H9 (cell line): ENCODE measurements at regions not wholly inside any gene's neighbourhood (a gene's known extent, or its start where the extent isn't known, plus 50 kb on each side); places are given as distances from the start of the nearest gene placed in this dataset.

Experiments
- DNase-seq: peaks from one replicate; pipeline ENCODE4 v3.0.0-alpha.2; 2017
- H2AFZ ChIP-seq: one replicate; pipeline ENCODE4 v1.6.1; 2013; ENCODE audit warnings: mild to moderate bottlenecking, low read length, control low read depth, moderate library complexity
- H2AK5ac ChIP-seq: 2 replicates; pipeline ENCODE4 v1.6.1; 2013; ENCODE audit warnings: low read length, control low read depth, mixed read lengths; ENCODE audit not compliant: insufficient read length
- H2BK120ac ChIP-seq: one replicate; pipeline ENCODE4 v1.6.1; 2013; ENCODE audit warnings: low read depth, mild to moderate bottlenecking, low read length, control low read depth, inconsistent platforms; ENCODE audit not compliant: poor library complexity, severe bottlenecking
- H2BK12ac ChIP-seq: 2 replicates; pipeline ENCODE4 v1.6.1; 2013; ENCODE audit warnings: low read length, control low read depth, mixed read lengths, low read depth; ENCODE audit not compliant: insufficient read length
- H2BK15ac ChIP-seq: 2 replicates; pipeline ENCODE4 v1.6.1; 2013; ENCODE audit warnings: low read depth, low read length, control low read depth
- H2BK20ac ChIP-seq: one replicate; pipeline ENCODE4 v1.6.1; 2013; ENCODE audit warnings: low read depth, mild to moderate bottlenecking, low read length, control low read depth, inconsistent platforms; ENCODE audit not compliant: poor library complexity, severe bottlenecking
- H2BK5ac ChIP-seq: 2 replicates; pipeline ENCODE4 v1.6.1; 2013; ENCODE audit warnings: low read length, control low read depth, mixed read lengths; ENCODE audit not compliant: insufficient read length
- H3K14ac ChIP-seq: 2 replicates; pipeline ENCODE4 v1.6.1; 2013; ENCODE audit warnings: low read length, control low read depth; ENCODE audit not compliant: insufficient read depth
- H3K18ac ChIP-seq: 2 replicates; pipeline ENCODE4 v1.6.1; 2013; ENCODE audit warnings: low read depth, mild to moderate bottlenecking, mixed read lengths, low read length, control low read depth; ENCODE audit not compliant: insufficient read length
- H3K23ac ChIP-seq: 2 replicates; pipeline ENCODE4 v1.6.1; 2013; ENCODE audit warnings: low read length, control low read depth, mixed read lengths, low read depth; ENCODE audit not compliant: insufficient read length
- H3K23me2 ChIP-seq: 2 replicates; pipeline ENCODE4 v1.6.1; 2013; ENCODE audit warnings: low read depth, mild to moderate bottlenecking, mixed read lengths, low read length, control low read depth; ENCODE audit not compliant: insufficient read length, poor library complexity, severe bottlenecking
- H3K27ac ChIP-seq: 2 replicates; pipeline ENCODE4 v1.5.1; 2013; ENCODE audit warnings: low read length, control low read depth, mixed read lengths, low read depth; ENCODE audit not compliant: insufficient read length
- H3K27me3 ChIP-seq: 2 replicates; pipeline ENCODE4 v1.6.1; 2013; ENCODE audit warnings: low read length, control low read depth, inconsistent platforms; ENCODE audit not compliant: insufficient read depth
- H3K4ac ChIP-seq: 2 replicates; pipeline ENCODE4 v1.6.1; 2013; ENCODE audit warnings: low read depth, mild to moderate bottlenecking, control low read depth, inconsistent platforms, low read length, moderate library complexity
- H3K4me1 ChIP-seq: 2 replicates; pipeline ENCODE4 v1.6.1; 2013; ENCODE audit warnings: low read length, control low read depth, inconsistent platforms; ENCODE audit not compliant: insufficient read depth
- H3K4me2 ChIP-seq: 2 replicates; pipeline ENCODE4 v1.6.1; 2013; ENCODE audit warnings: low read length, control low read depth, mixed read lengths; ENCODE audit not compliant: insufficient read length, insufficient read depth
- H3K56ac ChIP-seq: 2 replicates; pipeline ENCODE4 v1.6.1; 2013; ENCODE audit warnings: low read depth, mild to moderate bottlenecking, mixed read lengths, low read length, control low read depth; ENCODE audit not compliant: insufficient read length
- H3K79me1 ChIP-seq: 2 replicates; pipeline ENCODE4 v1.6.1; 2013; ENCODE audit warnings: low read depth, mild to moderate bottlenecking, moderate library complexity, low read length, control low read depth, inconsistent platforms; ENCODE audit not compliant: insufficient read depth, poor library complexity, severe bottlenecking
- H3K79me2 ChIP-seq: 2 replicates; pipeline ENCODE4 v1.6.1; 2013; ENCODE audit warnings: low read length, control low read depth, inconsistent platforms; ENCODE audit not compliant: insufficient read depth
- H3K9ac ChIP-seq: 2 replicates; pipeline ENCODE4 v1.6.1; 2013; ENCODE audit warnings: low read length, control low read depth, mixed read lengths; ENCODE audit not compliant: insufficient read length; ENCODE audit errors: extremely low read depth
- H3K9me3 ChIP-seq: one replicate; pipeline ENCODE4 v1.6.1; 2013; ENCODE audit warnings: low read depth, low read length, inconsistent platforms; ENCODE audit not compliant: control insufficient read depth
- H3T11ph ChIP-seq: one replicate; pipeline ENCODE4 v1.6.1; 2013; ENCODE audit warnings: mild to moderate bottlenecking, low read length, control low read depth, inconsistent platforms
- H4K20me1 ChIP-seq: one replicate; pipeline ENCODE4 v1.6.1; 2013; ENCODE audit not compliant: control insufficient read depth, insufficient read length, insufficient read depth
- H4K5ac ChIP-seq: 2 replicates; pipeline ENCODE4 v1.6.1; 2013; ENCODE audit warnings: low read depth, mild to moderate bottlenecking, mixed read lengths, low read length, control low read depth; ENCODE audit not compliant: insufficient read length
- H4K8ac ChIP-seq: replicated peaks from 2 replicates; pipeline ENCODE4 v1.6.1; 2013; ENCODE audit warnings: low read length, control low read depth, mixed read lengths, low read depth; ENCODE audit not compliant: insufficient read length
- H4K91ac ChIP-seq: 2 replicates; pipeline ENCODE4 v1.6.1; 2013; ENCODE audit warnings: low read depth, mild to moderate bottlenecking, moderate library complexity, mixed read lengths, low read length, control low read depth; ENCODE audit not compliant: insufficient read length
- H3K27ac Mint-ChIP-seq, 3 experiments: 2 replicates in 2 of 3; 3 replicates in 1 of 3; pipeline ENCODE4 v1.8.0; 2020 to 2021; ENCODE audit warnings: mixed read lengths in 3 of 3, mild to moderate bottlenecking in 1 of 3, moderate library complexity in 1 of 3
- H3K27me3 Mint-ChIP-seq: 2 replicates; pipeline ENCODE4 v1.8.0; 2021; ENCODE audit warnings: low read depth, mild to moderate bottlenecking, moderate library complexity, mixed read lengths
- H3K36me3 Mint-ChIP-seq, 3 experiments: 2 replicates in 2 of 3; 3 replicates in 1 of 3; pipeline ENCODE4 v1.8.0; 2020 to 2021; ENCODE audit warnings: low read depth in 3 of 3, mixed read lengths in 3 of 3; ENCODE audit not compliant: insufficient read depth in 1 of 3
- H3K4me1 Mint-ChIP-seq, 2 experiments: 2 replicates each; pipeline ENCODE4 v1.8.0; 2020; ENCODE audit warnings: mixed read lengths in 2 of 2
- H3K4me3 Mint-ChIP-seq, 2 experiments: 2 replicates in 1 of 2; 3 replicates in 1 of 2; pipeline ENCODE4 v1.8.0; 2020 to 2021; ENCODE audit warnings: mild to moderate bottlenecking in 2 of 2, mixed read lengths in 2 of 2, moderate library complexity in 1 of 2
- H3K9me3 Mint-ChIP-seq, 2 experiments: 2 replicates in 1 of 2; 3 replicates in 1 of 2; pipeline ENCODE4 v1.8.0; 2020; ENCODE audit warnings: mild to moderate bottlenecking in 2 of 2, mixed read lengths in 2 of 2, moderate library complexity in 1 of 2
- CTCF ChIP-seq: fragments of 200-600 bp; sonication (generic); conservative IDR thresholded peaks from 3 replicates; pipeline ENCODE4 v1.8.0; 2021; ENCODE audit warnings: antibody characterized with exemption, mild to moderate bottlenecking
- WGBS: extraction: QIAGEN DNeasy Blood & Tissue Kit; methylation state at CpG from one replicate; pipeline ENCODE4 v1.1.7; 2013; ENCODE audit warnings: missing lambda C conversion rate, low lambda C conversion rate, mixed read lengths; ENCODE audit not compliant: insufficient read length; ENCODE audit errors: extremely low coverage; 5-methylcytosine and 5-hydroxymethylcytosine counted together

- no peak overlapping the region for H3T11ph ChIP-seq
- H3K23me2 ChIP-seq, result no peaks in the 10 kb centered on the region
- H2BK120ac ChIP-seq, result no peak overlapping the region
- H3K56ac ChIP-seq, result no peak overlapping the region
- no peak overlapping the region for H3K18ac ChIP-seq
- Mint-ChIP-seq H3K4me1 (peaks cover 7 to 14% of the 10 kb centered on the region in 2 experiments), H3K4me3 (no peak overlapping the region), H3K27me3 (no peaks in the 10 kb centered on the region; the same call in 1 of the 2 replicates), H3K27ac (no peak overlapping the region), H3K36me3 (peaks cover 0 to 4% (median 3%) of the 10 kb centered on the region in 3 experiments; a peak in 3 of 7 replicates), H3K9me3 (peaks cover 0 to 3% of the 10 kb centered on the region in 2 experiments; a peak in 3 of 5 replicates)
- H2AFZ ChIP-seq, result no peak overlapping the region
- no peak for TF ChIP-seq CTCF
- H4K20me1 ChIP-seq, result no peaks in the 10 kb centered on the region
- no peak overlapping the region for H3K14ac ChIP-seq
- WGBS, result no CpG with 5 or more reads among the region's 2 CpGs
- no peak overlapping the region for H3K9ac ChIP-seq
- H2BK5ac ChIP-seq, result no peak overlapping the region
- no peaks in the 10 kb centered on the region for H3K79me1 ChIP-seq
- H3K4ac ChIP-seq, result no peak overlapping the region
- H3K4me1 ChIP-seq, result no peaks in the 10 kb centered on the region
- no peak overlapping the region for H4K8ac ChIP-seq
- H2BK15ac ChIP-seq, result no peak overlapping the region
- H4K91ac ChIP-seq, result no peak overlapping the region
- no peak overlapping the region for H3K27ac ChIP-seq
- no peak for DNase-seq
- no peak overlapping the region for H3K4me2 ChIP-seq
- H3K9me3 ChIP-seq, result no peaks in the 10 kb centered on the region
- no peaks in the 10 kb centered on the region for H3K27me3 ChIP-seq
- H2BK12ac ChIP-seq, result no peak overlapping the region
- no peaks in the 10 kb centered on the region for H3K79me2 ChIP-seq
- no peak overlapping the region for H4K5ac ChIP-seq
- no peak overlapping the region for H2AK5ac ChIP-seq
- H2BK20ac ChIP-seq, result no peak overlapping the region
- H3K23ac ChIP-seq, result no peak overlapping the region
Observed at GRCh38 chr6:82553863-82554531, 190.4 kb downstream of the TPBG start.
